GM19372 (cell line): ENCODE measurements at regions not wholly inside any gene's neighbourhood (a gene's known extent, or its start where the extent isn't known, plus 50 kb on each side); places are given as distances from the start of the nearest gene placed in this dataset.
"Not testable (repeated sequence)": the region's sequence is repeated elsewhere in the genome, so short reads cannot be mapped to it uniquely, and the experiment has no call there.

ENCODE experiments used
- ATAC-seq: cut with Tn5 transposase; IDR thresholded peaks from one replicate; pipeline ENCODE4 v1.9.1; 2021; ENCODE audit warnings: mild to moderate bottlenecking, low read depth, moderate library complexity; ENCODE audit not compliant: unreplicated experiment

DNA sequence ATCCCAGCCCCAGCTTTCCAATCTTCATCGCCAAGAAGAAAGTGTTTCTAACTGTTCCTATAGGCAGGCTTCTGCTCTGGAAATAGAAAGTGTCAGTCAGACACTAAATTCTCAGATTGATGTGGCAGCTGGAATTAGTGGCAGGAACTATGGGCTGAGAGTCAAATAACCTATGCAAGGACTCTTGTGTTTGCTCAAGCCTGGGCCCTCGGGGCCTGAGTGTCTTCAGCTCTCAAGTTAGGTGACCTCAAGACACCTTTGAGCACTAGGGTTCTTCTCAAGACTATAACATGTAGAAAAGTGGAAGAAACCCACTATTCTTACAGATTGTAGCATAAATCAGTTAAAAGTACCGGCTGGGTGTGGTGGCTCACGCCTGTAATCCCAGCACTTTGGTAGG, 694.5 kb downstream of the RNF144A start:
- ATAC-seq = no peak

DNA sequence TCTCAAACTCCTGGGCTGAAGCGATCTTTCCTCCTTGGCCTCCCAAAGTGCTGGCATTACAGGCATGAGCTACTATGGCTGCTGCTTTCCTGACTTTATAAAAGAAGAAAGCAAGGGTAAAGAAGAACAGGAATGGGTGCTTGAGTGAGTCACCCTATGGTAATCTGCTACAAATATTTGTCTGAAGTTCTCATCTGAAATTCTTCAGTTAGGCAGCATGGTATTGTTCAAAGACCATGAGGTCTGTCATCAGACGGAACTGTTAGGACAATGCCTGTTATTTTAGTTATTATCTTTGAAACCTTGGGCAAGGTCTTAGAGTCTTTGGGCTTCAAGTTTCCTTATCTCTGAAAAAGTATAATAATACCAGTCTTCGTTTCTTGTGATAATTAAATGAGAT, 695.8 kb downstream of the RNF144A start:
- no peak for ATAC-seq

DNA sequence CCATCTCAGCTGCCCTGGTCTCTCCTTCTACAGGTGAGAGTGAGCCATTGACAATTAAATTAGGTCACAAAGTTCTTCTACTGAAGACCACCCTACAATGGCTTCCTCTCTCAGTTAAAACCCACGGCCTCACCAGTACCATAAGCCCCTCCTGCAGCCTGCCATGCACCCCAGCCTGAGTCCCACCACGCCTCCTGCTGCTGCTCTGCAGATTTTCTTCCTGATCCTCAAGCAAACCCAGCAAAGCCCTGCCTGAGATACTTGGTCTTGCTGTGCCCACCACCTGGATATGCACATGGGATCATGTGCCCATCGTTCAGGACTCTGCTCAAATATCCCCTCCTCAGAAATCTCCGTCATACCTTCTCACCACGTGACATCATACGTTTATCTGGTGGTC, 696.6 kb downstream of the RNF144A start:
- ATAC-seq = no peak

DNA sequence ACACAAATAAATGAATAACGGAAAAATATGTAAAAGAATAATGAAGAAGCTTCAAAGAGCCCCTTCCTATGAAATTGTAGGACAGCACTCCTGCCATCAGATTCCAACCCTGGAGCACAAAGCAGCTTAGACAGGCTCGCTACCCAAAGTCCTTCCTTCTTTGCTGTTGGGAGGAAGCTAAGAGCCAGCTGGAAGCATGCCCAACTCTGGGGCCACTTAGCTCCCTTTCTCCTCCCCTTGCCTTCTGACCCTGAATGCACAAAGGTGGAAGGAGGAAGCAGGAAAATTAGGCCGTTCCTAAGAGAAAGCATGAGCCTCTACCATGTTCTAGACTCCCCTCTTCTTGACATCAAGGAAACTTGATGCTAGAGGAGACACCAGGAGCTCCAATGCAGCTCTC, 700.8 kb downstream of the RNF144A start:
- no peak for ATAC-seq

DNA sequence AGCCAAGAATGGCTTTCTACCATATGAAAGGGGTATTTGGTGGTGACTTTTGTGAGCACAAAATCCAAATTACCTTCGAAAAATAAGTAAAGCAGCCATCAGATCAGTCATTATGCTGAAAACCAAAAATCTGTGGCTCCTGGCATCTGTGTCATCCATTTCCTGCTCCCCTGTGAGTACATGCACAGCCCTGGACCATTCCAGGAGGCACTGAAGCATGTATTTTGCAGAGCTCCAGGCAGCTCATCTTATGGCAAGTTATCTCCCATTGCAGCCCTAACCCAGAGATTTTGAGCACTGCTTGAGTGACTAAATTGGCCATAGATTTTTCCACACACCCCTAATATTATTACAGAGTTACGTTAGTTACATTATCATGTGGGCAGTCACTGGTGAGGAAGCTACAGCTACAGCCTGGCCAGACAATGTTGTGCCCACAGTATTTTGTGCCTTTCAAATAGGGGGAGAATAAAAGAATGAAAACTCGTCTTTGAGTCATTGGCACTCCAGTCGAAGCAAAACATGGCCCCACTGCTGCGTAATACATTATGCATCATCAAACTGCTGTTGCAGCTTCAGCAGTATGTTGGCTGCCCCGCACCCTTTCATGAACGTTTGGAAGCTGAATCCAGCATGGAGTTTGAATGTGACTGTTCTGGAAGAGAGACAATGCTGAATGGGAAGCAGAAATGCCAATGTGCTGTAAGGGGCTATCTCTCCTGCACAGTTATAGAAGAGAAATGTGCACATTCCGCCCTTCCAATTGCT, 702.2 kb downstream of the RNF144A start:
- ATAC-seq = no peak

DNA sequence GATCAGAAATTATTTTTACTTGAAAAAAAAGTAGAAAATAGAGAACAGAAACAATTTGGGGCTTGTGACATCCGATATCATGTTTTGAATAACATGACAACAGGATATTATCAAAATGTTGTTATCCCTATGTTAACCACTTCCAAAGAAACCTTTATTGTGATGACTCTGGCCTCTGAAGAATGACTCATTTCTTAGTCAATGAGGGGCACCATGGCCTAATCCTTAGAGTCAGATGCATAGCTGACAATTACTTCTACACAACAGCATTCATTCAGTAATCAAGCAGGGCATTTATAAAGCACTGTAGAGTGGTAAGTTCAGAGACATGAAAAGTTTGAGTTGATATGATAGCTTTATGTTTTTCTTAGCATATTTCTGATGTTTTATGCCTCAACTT, 703.0 kb downstream of the RNF144A start:
- ATAC-seq = no peak

DNA sequence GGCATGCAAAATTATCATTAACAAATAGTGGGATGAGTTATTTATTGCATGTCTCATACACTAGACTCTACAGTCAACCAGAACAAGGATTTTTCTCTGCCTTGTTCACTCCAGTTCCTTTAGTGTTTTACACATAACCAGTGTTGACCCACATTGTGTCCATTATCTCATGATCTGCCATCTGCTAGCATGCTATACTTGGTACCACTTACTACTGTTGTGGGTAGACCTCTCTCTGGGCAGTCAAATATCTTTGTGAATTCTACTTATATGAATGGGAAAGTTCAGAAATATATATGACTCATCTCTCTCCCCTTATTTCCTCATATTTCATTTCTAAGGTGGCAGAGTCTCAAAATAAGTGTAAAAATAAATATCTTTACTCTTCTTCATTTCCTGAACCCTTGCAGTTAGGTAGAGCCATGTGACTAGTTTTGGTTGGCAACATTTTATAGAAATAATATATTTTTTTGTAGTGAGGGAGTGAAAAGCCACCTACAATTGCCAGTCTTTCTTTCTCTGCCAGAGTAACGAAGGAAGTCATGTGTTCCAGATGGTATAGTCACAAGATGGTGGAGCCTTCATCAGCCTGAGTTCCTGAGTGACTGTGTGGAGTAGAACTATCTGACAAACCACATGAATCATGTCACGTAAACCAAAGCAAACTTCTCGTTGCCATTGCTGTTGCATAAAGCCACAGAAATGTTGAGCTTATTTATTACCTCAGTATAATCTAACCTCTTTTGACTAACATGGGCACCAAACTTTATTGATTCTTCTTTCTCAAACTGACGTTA, 704.0 kb downstream of the RNF144A start:
- ATAC-seq = no peak

DNA sequence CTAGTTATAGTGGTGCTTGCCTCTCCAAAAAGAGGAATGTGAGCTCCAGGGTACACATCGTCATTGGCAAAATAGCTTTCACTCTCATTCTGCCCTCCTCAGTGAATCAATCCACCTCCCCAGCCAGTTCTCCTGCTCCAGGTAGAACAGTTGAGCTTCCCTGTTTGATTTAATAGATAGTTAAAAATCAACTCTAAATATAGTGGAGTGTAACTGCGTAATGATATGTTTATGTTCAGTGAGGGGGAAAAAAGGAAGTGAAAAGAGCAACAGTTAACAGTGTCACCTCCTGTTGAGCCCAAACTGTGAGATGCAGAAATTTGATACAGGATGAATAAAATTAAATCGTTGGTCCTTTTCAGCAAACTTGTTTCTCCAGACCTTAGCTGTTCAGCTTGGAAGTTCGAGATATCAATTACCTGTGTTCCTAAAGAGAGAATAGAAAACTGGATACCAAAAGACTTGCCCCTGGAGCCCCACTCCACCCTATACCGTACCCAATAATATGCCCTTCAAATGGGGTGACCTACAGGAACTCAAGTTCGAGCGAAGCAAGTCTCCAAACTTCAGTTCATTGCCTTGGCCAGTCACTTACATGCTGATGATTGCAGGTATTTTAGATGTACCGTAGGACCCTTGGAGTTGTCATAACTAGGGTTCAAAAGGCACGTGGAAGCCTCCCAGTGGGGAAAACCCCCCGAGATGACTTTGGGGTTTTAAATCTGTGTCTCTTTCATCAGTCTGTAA, 708.4 kb downstream of the RNF144A start:
- ATAC-seq = peak; percentile 61

DNA sequence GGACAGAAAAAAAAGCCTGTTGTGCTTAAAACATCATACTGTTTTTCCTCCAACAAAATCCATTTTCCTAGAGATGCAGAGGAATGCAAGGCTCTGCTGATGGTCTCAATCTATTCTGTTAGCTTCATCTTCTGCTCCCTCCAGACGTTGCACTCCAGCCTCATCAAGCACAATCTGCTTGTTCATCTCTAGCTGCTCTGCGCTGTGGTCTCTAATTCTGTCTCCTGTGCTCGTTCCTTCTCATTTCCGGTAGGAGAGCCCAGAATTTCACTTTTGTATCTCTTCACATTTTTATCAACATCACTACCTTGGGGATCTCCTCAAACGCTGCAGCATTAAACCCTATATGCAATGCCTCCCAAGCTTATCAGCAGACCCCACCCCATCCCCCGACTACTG, 708.9 kb downstream of the RNF144A start:
- no peak for ATAC-seq

DNA sequence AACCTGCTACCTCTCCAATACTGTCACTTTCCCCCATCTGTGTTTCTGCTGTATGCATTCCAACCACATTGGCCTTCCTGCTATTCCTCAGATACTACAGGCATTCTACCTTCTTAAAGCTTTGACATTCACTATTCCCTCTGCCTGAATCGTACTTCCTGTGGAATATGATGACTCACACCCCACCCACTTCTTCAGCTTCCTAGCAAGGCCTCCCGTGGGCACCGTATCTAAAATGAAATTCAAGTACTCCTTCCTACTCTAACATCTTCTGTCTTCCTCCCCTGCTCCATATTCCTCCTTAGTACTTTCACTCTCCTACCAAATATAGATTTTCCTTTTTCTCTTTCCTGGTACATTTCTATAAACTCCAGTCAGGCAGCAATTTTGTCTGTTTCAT, 710.4 kb downstream of the RNF144A start:
- ATAC-seq = no peak

DNA sequence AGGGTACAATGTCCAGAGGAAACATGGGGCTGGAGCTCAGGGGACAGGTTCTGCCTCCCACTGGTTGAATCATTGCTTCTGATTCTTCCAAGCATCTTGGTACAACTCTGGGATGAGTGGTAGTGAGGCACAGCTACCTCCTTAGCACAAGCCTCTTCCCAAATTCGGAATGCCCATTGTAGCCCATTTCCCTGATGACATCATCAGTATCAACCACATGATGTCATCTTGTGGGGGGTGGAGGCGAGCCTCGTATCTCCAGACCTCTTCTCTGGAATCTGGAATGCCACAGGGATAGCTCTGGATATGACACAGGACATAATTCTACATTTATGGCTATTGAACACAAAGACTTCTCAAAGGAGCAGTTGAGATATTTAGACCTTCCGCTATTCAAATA, 715.2 kb downstream of the RNF144A start:
- no peak for ATAC-seq

DNA sequence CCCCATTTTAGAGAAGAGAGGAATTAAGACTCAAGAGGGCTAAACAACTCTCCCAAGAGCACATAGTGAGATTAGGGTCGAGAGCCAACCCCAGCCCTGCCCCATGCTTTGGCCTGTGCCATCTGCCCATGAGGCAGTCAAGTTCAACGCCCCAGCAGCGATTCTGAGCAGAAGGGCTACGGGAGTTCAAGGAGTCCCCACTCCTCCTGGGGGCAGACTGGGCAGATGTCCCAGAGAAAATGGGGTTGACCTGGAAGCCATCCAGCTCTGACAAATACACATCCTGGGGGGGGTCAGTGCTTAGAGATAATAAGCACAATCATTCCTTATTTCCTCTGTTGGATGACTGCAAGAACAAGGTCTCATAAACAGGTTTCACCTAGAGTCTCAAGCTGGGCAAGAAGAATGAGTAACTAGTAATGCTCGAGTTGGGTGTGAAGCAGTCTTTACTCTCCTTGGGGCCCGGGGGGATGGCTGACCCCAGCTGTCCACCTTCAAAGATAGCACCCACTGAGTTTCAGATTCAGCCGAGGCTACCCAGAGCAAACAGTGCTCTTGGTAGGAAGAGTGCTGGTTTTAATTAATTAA, 716.4 kb downstream of the RNF144A start:
- ATAC-seq = no peak

DNA sequence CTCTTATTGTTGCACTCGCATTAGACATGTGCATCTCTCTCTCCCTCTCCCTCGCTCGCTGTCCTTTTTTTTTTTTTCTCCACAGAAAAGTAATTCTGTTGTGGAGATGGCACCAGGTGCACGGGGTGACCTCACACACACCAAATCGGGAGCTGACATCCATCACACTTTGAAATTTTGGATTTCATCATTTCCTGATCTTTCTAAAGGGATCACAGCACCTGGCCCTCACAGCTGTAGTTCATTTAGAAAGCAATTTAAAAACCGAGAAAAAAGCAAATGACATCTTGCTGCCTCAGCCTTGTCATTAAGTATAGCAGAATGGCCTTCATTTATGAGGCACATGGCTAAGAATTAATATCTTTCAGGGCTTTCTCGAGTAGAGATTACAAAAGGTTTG, 717.2 kb downstream of the RNF144A start:
- ATAC-seq = no peak

DNA sequence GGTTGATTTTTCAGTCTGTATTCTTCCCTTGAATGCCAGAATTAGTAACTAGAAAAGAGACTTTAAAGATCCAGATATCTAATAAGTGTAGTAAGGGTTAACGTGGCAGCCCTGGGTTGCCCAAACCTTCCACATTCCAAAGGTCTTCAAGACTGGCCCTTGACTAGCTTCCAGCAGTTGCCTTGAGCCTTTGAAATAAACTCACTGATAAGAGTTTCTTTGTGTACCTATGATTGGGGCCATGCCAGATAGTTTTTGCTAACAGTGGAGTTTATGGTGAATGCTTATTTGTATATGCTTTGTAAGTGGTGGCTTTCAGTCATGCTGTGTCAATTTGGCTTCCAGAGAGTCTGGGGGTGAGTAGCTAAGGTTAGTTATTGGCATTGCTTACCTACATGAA, 722.3 kb downstream of the RNF144A start:
- ATAC-seq = no peak

DNA sequence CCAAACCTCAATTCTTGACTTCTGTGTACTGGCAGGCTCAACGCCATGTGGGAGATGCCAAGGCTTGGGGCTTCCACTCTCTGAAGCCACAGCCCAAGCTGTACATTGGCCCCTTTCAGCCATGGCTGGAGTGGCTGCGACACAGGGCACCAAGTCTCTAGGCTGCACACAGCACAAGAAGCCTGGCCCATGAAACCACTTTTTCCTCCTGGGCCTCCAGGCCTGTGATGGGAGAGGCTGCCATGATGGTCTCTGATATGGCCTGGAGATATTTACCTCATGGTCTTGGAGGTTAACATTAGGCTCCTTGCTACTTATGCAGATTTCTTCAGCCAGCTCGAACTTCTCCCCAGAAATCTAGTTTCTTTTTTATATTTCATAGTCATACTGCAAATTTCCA, 724.1 kb downstream of the RNF144A start:
- not testable (repeated sequence) for ATAC-seq

DNA sequence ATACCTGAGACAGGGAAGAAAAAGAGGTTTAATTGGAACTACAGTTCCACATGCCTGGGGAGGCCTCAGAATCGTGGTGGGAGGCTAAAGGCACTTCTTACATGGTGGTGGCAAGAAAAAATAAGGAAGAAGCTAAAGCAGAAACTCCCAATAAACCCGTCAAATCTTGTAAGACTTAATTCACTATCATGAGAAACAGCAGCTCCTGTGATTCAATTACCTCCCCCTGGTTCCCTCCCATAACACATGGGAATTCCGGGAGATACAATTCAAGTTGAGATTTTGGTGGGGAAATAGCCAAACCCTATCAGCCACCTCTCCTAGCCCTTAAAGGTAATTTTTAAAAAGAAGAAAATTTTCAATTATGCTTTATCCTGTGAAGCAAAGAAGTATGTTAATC, 728.8 kb downstream of the RNF144A start:
- ATAC-seq = no peak

DNA sequence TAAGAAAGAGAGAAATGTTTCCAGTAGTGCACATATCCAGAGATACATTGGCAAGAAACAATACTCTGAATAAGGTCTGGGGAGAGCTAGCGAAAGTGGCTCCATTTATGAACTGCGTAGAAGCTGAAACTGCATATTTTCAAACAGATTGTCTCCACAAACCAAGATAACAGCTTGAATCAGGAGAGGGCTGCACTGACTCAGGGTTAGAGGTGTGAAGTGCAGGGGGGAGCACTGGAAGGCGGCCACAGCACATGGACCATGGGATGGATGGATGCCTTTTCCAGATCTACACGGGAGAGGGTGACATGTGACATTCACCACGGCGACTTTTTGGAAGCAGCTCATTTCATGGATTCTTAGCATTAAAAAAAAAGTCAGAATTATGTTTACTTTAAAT, 729.4 kb downstream of the RNF144A start:
- no peak for ATAC-seq

DNA sequence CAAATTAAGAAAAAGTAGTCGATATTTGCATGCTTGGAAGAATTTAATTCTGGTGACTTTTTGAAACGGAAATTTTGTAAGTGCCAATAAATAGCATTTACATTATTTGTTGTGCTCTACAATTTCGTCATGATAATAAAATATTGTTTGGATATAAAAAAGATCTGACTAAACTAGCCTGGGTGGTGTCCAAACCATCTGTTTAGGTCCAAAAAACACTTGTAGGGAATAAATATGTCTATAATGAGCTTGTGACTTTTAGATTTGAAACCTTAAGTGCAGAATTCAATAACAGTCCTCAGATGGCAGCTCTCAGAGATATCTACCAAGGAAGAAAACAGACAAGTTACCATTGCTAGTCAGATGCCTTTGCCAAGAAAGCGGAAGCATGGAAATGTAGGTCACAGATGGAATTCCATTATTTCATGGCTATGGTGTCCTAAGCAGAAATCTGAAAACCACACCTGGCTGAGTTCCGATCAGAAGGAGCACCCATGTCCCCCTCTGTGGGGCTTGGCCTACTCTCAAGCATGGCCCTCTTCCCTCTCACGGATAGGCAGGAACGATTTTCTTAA, 731.1 kb downstream of the RNF144A start:
- ATAC-seq = no peak

DNA sequence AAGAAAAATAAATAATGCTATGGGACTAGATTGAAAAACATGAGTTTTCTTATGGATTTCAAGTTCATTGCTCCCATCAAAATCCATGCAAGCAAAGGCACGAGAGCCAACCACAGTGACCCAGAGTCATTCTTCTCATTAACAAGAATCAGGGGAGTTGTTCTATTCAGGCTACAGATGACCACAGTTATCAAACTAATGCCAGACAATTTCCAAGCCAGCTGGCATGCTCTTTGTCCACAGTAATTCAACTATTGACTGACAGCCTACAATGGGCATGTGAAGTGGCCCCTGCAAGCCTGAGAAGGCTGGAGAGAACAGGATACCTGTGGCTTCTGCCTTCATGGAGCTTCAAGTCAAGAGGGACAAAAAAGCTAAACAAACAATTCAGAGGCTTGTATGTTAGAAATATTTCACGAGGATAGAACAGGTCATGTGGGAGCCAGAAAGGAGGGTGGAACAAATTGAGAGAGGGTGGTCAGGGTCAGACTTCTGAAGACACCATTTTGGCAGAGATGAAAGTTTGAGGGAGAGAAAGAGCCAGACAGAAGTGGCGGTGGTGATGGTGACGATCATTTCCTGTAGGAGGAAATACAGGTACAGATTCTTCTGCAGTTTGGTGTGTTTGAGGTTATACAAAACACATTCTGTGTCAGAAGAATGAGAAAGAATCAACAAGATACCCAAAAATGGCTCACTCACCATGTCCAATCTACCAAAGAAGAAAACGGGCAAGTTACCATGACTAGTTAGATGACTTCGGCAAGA, 732.4 kb downstream of the RNF144A start:
- no peak for ATAC-seq

DNA sequence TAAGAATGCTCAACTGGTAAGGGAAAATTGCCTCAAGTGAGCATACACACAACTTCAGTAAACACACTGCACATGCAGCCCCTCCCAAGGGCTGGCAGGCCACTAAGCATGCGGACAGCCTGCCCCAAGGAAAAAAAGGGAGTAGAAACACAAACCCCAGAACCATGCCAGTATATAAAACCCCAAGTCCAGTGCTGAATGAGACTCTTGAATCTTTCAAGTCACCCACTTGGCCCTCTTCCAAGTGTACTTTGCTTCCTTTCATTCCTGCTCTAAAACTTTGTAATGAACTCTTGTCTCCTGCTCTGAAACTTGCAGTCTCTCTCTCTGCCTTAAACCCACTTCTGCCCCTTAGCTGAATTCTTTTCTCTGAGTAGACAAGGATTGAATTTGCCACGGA, 736.4 kb downstream of the RNF144A start:
- no peak for ATAC-seq
